ENCODE measurements at regions not wholly inside any gene's neighbourhood (a gene's known extent, or its start where the extent isn't known, plus 50 kb on each side); places are given as distances from the start of the nearest gene placed in this dataset.

GRCh38 chr1:169052727-169053126, 53.8 kb upstream of the ATP1B1 start:
- no peak overlapping the region for H3K4me3 ChIP-seq (ENCODE audit: low read depth, low read length)
- TF ChIP-seq CTCF (IDR thresholded peaks at IDR 0.05; ENCODE audit: low read depth, low read length): no peak
- in situ Hi-C loops (cut with HindIII; ENCODE audit: low sequenced_read_pairs): no loop called here
- DNase-seq (ENCODE audit: low read depth, low spot score): no peak

GRCh38 chr1:169053196-169053595, 53.3 kb upstream of the ATP1B1 start:
- in situ Hi-C loops (cut with HindIII; ENCODE audit: low sequenced_read_pairs): no loop called here
- DNase-seq (ENCODE audit: low read depth, low spot score): no peak
- TF ChIP-seq CTCF (IDR thresholded peaks at IDR 0.05; ENCODE audit: low read depth, low read length): no peak
- H3K4me3 ChIP-seq (ENCODE audit: low read depth, low read length): no peak overlapping the region
